Fibroblast of villous mesenchyme (primary cell): ENCODE measurements at regions not wholly inside any gene's neighbourhood (a gene's known extent, or its start where the extent isn't known, plus 50 kb on each side); places are given as distances from the start of the nearest gene placed in this dataset.

Experiments used
- DNase-seq: peaks from one replicate; pipeline ENCODE4 v3.0.0-alpha.2; 2010; ENCODE audit warnings: low read depth
- H3K4me3 ChIP-seq: 2 replicates; pipeline ENCODE4 v1.5.1; 2011; ENCODE audit warnings: low read depth, mild to moderate bottlenecking, low read length
- CTCF ChIP-seq: IDR thresholded peaks from 2 replicates; pipeline ENCODE4 v1.5.1; 2012; ENCODE audit warnings: low read depth, mild to moderate bottlenecking, low read length; ENCODE audit not compliant: insufficient read depth

- peak; percentile 55 for DNase-seq
- no peak for TF ChIP-seq CTCF
- H3K4me3 ChIP-seq: no peak overlapping the region
These were observed 210.6 kb downstream of the PHLDA1 start for GRCh38 chr12:75820848-75821578.

- no peak for DNase-seq
- no peak for TF ChIP-seq CTCF
- no peak overlapping the region for H3K4me3 ChIP-seq
These were observed 211.5 kb downstream of the PHLDA1 start for GRCh38 chr12:75820071-75820470.

- DNase-seq: no peak
- no peak for TF ChIP-seq CTCF
- no peak overlapping the region for H3K4me3 ChIP-seq
These were observed 212.1 kb downstream of the PHLDA1 start for GRCh38 chr12:75819512-75819911.

GRCh38 chr12:75818863-75819262, 212.7 kb downstream of the PHLDA1 start:
- H3K4me3 ChIP-seq: no peak overlapping the region
- no peak for TF ChIP-seq CTCF
- DNase-seq: no peak

GRCh38 chr12:75816897-75817296, 214.7 kb downstream of the PHLDA1 start:
- H3K4me3 ChIP-seq: no peak overlapping the region
- peak; percentile 61 for DNase-seq
- TF ChIP-seq CTCF: no peak

GRCh38 chr12:75815756-75816155, 215.8 kb downstream of the PHLDA1 start:
- no peak for DNase-seq
- TF ChIP-seq CTCF: no peak
- no peak overlapping the region for H3K4me3 ChIP-seq
